H1 (cell line): ENCODE measurements at regions not wholly inside any gene's neighbourhood (a gene's known extent, or its start where the extent isn't known, plus 50 kb on each side); places are given as distances from the start of the nearest gene placed in this dataset.
A peak's percentile ranks its signal among the peaks of the same experiment; 100 is the strongest.

ENCODE experiments used
- CTCF ChIA-PET: fragments of 300-600 bp; sonication (Branson Sonifier 250); formaldehyde crosslinking; loops from one replicate; lab custom pipeline; 2021; ENCODE audit not compliant: partially characterized antibody; lab: Charles Lee
- POLR2A ChIA-PET: fragments of 300-600 bp; sonication (Branson Sonifier 250); formaldehyde crosslinking; loops from one replicate; lab custom pipeline; 2021; ENCODE audit warnings: inconsistent platforms; ENCODE audit not compliant: partially characterized antibody; lab: Charles Lee
- DNase-seq, 2 experiments: peaks; one replicate each; pipeline versions ENCODE4 v3.0.0 to v3.0.0-alpha.2; 2010 to 2022; ENCODE audit warnings: low spot score in 2 of 2, low read depth in 1 of 2, mixed read lengths in 1 of 2
- FAIRE-seq: peaks from 2 replicates; lab custom pipeline; 2011; peaks lifted over from hg19 to GRCh38; lab: Jason Lieb, UNC
- H2AFZ ChIP-seq: 2 replicates; pipeline ENCODE4 v1.8.1; 2012; ENCODE audit warnings: low read length, inconsistent platforms
- H2AK5ac ChIP-seq: 2 replicates; pipeline ENCODE4 v1.6.1; 2013; ENCODE audit warnings: low read depth, low read length
- H2BK120ac ChIP-seq: replicated peaks from 2 replicates; pipeline ENCODE3; 2013; ENCODE audit warnings: low read depth, low read length, inconsistent platforms
- H2BK12ac ChIP-seq: 2 replicates; pipeline ENCODE4 v1.6.1; 2013; ENCODE audit warnings: low read depth, low read length
- H2BK15ac ChIP-seq: 2 replicates; pipeline ENCODE4 v1.6.1; 2013; ENCODE audit warnings: low read length
- H2BK20ac ChIP-seq: 2 replicates; pipeline ENCODE4 v1.6.1; 2013; ENCODE audit warnings: low read length
- H2BK5ac ChIP-seq: 2 replicates; pipeline ENCODE4 v1.6.1; 2013; ENCODE audit warnings: low read depth, low read length
- H3K14ac ChIP-seq: 2 replicates; pipeline ENCODE4 v1.6.1; 2013; ENCODE audit warnings: inconsistent platforms; ENCODE audit not compliant: insufficient read length
- H3K18ac ChIP-seq: 2 replicates; pipeline ENCODE4 v1.6.1; 2013; ENCODE audit warnings: low read length; ENCODE audit errors: extremely low read depth
- H3K23ac ChIP-seq: 2 replicates; pipeline ENCODE4 v1.6.1; 2013; ENCODE audit warnings: inconsistent platforms; ENCODE audit not compliant: insufficient read length
- H3K23me2 ChIP-seq: 2 replicates; pipeline ENCODE4 v1.6.1; 2013; ENCODE audit warnings: low read depth, low read length
- H3K27ac ChIP-seq: 2 replicates; pipeline ENCODE4 v1.6.1; 2011; ENCODE audit warnings: low read depth, low read length, inconsistent platforms
- H3K27me3 ChIP-seq, 4 experiments: replicated peaks in 1 of 4; 1 replicate in 1 of 4; 2 replicates in 3 of 4; pipeline versions ENCODE4 v1.6.1 to v1.8.1; 2011 to 2013; ENCODE audit warnings: low read length in 3 of 4, mild to moderate bottlenecking in 3 of 4, inconsistent platforms in 2 of 4, mixed read lengths in 2 of 4, moderate library complexity in 1 of 4; ENCODE audit not compliant: control insufficient read depth in 3 of 4, insufficient read depth in 3 of 4; ENCODE audit errors: extremely low read depth in 1 of 4
- H3K36me3 ChIP-seq, 4 experiments: 2 replicates each; pipeline versions ENCODE4 v1.6.1 to v1.8.1; 2011 to 2013; ENCODE audit warnings: mild to moderate bottlenecking in 4 of 4, low read length in 3 of 4, moderate library complexity in 2 of 4, control low read depth in 1 of 4, inconsistent platforms in 1 of 4; ENCODE audit not compliant: insufficient read depth in 4 of 4, control insufficient read depth in 2 of 4
- H3K4ac ChIP-seq: replicated peaks from 2 replicates; pipeline ENCODE3; 2013; ENCODE audit warnings: low read length, low read depth, mixed read lengths, inconsistent platforms; ENCODE audit not compliant: insufficient read length
- H3K4me1 ChIP-seq, 4 experiments: replicated peaks in 1 of 4; 1 replicate in 1 of 4; 2 replicates in 3 of 4; pipeline versions ENCODE4 v1.6.1 to v1.8.1; 2011 to 2013; ENCODE audit warnings: low read length in 3 of 4, inconsistent platforms in 2 of 4, mixed read lengths in 1 of 4; ENCODE audit not compliant: insufficient read depth in 4 of 4, control insufficient read depth in 3 of 4
- H3K4me2 ChIP-seq, 2 experiments: 2 replicates each; pipeline versions ENCODE4 v1.6.1 to v1.8.1; 2011 to 2013; ENCODE audit warnings: low read depth in 2 of 2, low read length in 2 of 2, control low read depth in 1 of 2, inconsistent platforms in 1 of 2, mild to moderate bottlenecking in 1 of 2; ENCODE audit not compliant: insufficient read depth in 1 of 2
- H3K4me3 ChIP-seq, 4 experiments: fragments of 200-600, 300-600 bp in 1 of 4; sonication (generic), shearing (Covaris generic), sonication (Bioruptor Twin) in 1 of 4; 2 replicates each; pipeline versions ENCODE4 v1.5.1 to v1.8.1; 2011 to 2016; ENCODE audit warnings: low read length in 4 of 4, low read depth in 3 of 4, control low read depth in 2 of 4, inconsistent platforms in 2 of 4, mild to moderate bottlenecking in 2 of 4, mixed read lengths in 1 of 4, moderate library complexity in 1 of 4; ENCODE audit not compliant: insufficient read depth in 2 of 4; ENCODE audit errors: extremely low read depth in 1 of 4
- H3K56ac ChIP-seq: replicated peaks from 2 replicates; pipeline ENCODE3; 2013; ENCODE audit warnings: low read depth, mild to moderate bottlenecking, mixed read lengths, low read length, inconsistent platforms; ENCODE audit not compliant: insufficient read length
- H3K79me1 ChIP-seq: 2 replicates; pipeline ENCODE4 v1.6.1; 2013; ENCODE audit warnings: low read depth, low read length, control low read depth
- H3K79me2 ChIP-seq, 2 experiments: 2 replicates each; pipeline versions ENCODE4 v1.6.1 to v1.8.1; 2012 to 2013; ENCODE audit warnings: low read length in 2 of 2, mild to moderate bottlenecking in 2 of 2, inconsistent platforms in 1 of 2; ENCODE audit not compliant: insufficient read depth in 2 of 2, control insufficient read depth in 1 of 2
- H3K9ac ChIP-seq, 4 experiments: replicated peaks in 1 of 4; 1 replicate in 1 of 4; 2 replicates in 3 of 4; pipeline versions ENCODE4 v1.6.1 to v1.8.1; 2011 to 2013; ENCODE audit warnings: low read depth in 3 of 4, low read length in 3 of 4, control low read depth in 2 of 4, mild to moderate bottlenecking in 2 of 4, moderate library complexity in 2 of 4, inconsistent platforms in 1 of 4; ENCODE audit errors: extremely low read depth in 1 of 4
- H3K9me3 ChIP-seq, 2 experiments: 2 replicates each; pipeline versions ENCODE4 v1.6.1 to v1.8.1; 2012 to 2013; ENCODE audit warnings: mild to moderate bottlenecking in 2 of 2, moderate library complexity in 2 of 2, control low read depth in 1 of 2, inconsistent platforms in 1 of 2, low read depth in 1 of 2, low read length in 1 of 2, mixed read lengths in 1 of 2; ENCODE audit not compliant: insufficient read depth in 2 of 2
- H4K20me1 ChIP-seq, 2 experiments: replicated peaks in 1 of 2; 2 replicates each; pipeline versions ENCODE3 to v1.8.1; 2011 to 2013; ENCODE audit warnings: inconsistent platforms in 2 of 2, low read length in 2 of 2, mild to moderate bottlenecking in 1 of 2; ENCODE audit not compliant: insufficient read depth in 2 of 2, control insufficient read depth in 1 of 2
- H4K5ac ChIP-seq: 2 replicates; pipeline ENCODE4 v1.6.1; 2013; ENCODE audit warnings: low read length, low read depth, mixed read lengths, inconsistent platforms; ENCODE audit not compliant: insufficient read length
- H4K8ac ChIP-seq: 2 replicates; pipeline ENCODE4 v1.8.0; 2013; ENCODE audit warnings: mild to moderate bottlenecking, moderate library complexity, low read length, inconsistent platforms; ENCODE audit not compliant: insufficient read depth; ENCODE audit errors: extremely low read depth
- H4K91ac ChIP-seq: replicated peaks from 2 replicates; pipeline ENCODE3; 2013; ENCODE audit warnings: low read length, mixed read lengths, inconsistent platforms; ENCODE audit not compliant: insufficient read length
- ASH2L ChIP-seq: fragments of 200-600, 300-600 bp; sonication (generic); IDR thresholded peaks from one replicate; pipeline ENCODE4 v1.7.1; 2017; ENCODE audit warnings: low read length
- CEBPB ChIP-seq: IDR thresholded peaks from 2 replicates; pipeline ENCODE4 v1.6.1; 2012; ENCODE audit warnings: low read depth, low read length
- CHD1 ChIP-seq: IDR thresholded peaks from 2 replicates; pipeline ENCODE4 v1.6.1; 2012; ENCODE audit warnings: low read depth, low read length, improper control_type of control experiment
- EP300 ChIP-seq, 2 experiments: IDR thresholded peaks; 1 replicate in 1 of 2; 2 replicates in 1 of 2; pipeline ENCODE4 v1.6.1; 2011 to 2012; ENCODE audit warnings: low read depth in 2 of 2, low read length in 2 of 2, mild to moderate bottlenecking in 2 of 2, borderline replicate concordance in 1 of 2, inconsistent platforms in 1 of 2, moderate library complexity in 1 of 2
- JUND ChIP-seq: IDR thresholded peaks from 2 replicates; pipeline ENCODE4 v1.6.1; 2011; ENCODE audit warnings: mild to moderate bottlenecking, improper control_type of control experiment, low read length
- PHF8 ChIP-seq: fragments of 200-600 bp; sonication (generic); conservative IDR thresholded peaks from 2 replicates; pipeline ENCODE4 v1.7.1; 2012; ENCODE audit warnings: low read depth, mild to moderate bottlenecking, inconsistent platforms, low read length, moderate library complexity
- POU5F1 ChIP-seq: IDR thresholded peaks from 2 replicates; pipeline ENCODE4 v1.6.1; 2011; ENCODE audit warnings: low read depth, mild to moderate bottlenecking, low read length, moderate library complexity
- RBBP5 ChIP-seq: IDR thresholded peaks from 2 replicates; pipeline ENCODE4 v1.7.1; 2012; ENCODE audit warnings: low read depth, mild to moderate bottlenecking, inconsistent platforms, low read length, moderate library complexity, borderline replicate concordance
- SIX5 ChIP-seq: IDR thresholded peaks from 2 replicates; pipeline ENCODE4 v1.6.1; 2011; ENCODE audit warnings: mild to moderate bottlenecking, low read depth, low read length
- SP1 ChIP-seq: IDR thresholded peaks from 2 replicates; pipeline ENCODE4 v1.6.1; 2011; ENCODE audit warnings: low read depth, low read length
- SRF ChIP-seq: IDR thresholded peaks from 2 replicates; pipeline ENCODE4 v1.6.1; 2011; ENCODE audit warnings: mild to moderate bottlenecking, low read depth, low read length, moderate library complexity
- TEAD4 ChIP-seq: IDR thresholded peaks from 2 replicates; pipeline ENCODE4 v1.6.1; 2012; ENCODE audit warnings: low read depth, low read length, inconsistent platforms, mixed read lengths
- WGBS, 2 experiments: shearing (Covaris generic) in 1 of 2; methylation state at CpG; one replicate each; pipeline versions ENCODE4 v1.1.6 to v1.1.7; 2013 to 2015; ENCODE audit warnings: low lambda C conversion rate in 2 of 2, mixed read lengths in 2 of 2, inconsistent platforms in 1 of 2, low coverage in 1 of 2, missing lambda C conversion rate in 1 of 2; ENCODE audit not compliant: insufficient replicate concordance in 2 of 2, insufficient coverage in 1 of 2, insufficient read length in 1 of 2; ENCODE audit errors: extremely low coverage in 1 of 2, missing lambda C conversion rate in 1 of 2; 5-methylcytosine and 5-hydroxymethylcytosine counted together

- Histone ChIP-seq H2BK5ac (no peak overlapping the region), H3K4me2 (no peak overlapping the region), H3K4ac (no peak overlapping the region), H2BK15ac (no peak overlapping the region), H3K23ac (no peak overlapping the region), H3K79me1 (no peaks in the 10 kb centered on the region), H3K27ac (no peak overlapping the region), H4K5ac (no peak overlapping the region), H3K14ac (no peak overlapping the region), H2AFZ (peak overlapping the region; percentile 9; the same call in 1 of the 2 replicates), H4K8ac (no peak overlapping the region), H3K4me1 (no peaks in the 10 kb centered on the region), H3K9me3 (no peaks in the 10 kb centered on the region), H2BK120ac (no peak overlapping the region), H3K9ac (no peak overlapping the region), H3K18ac (no peak overlapping the region), H3K27me3 (no peaks in the 10 kb centered on the region), H2BK20ac (no peak overlapping the region), H4K20me1 (no peaks in the 10 kb centered on the region), H3K36me3 (no peaks in the 10 kb centered on the region), H2AK5ac (no peak overlapping the region), H3K56ac (no peak overlapping the region), H3K4me3 (no peak overlapping the region), H4K91ac (no peak overlapping the region), H3K23me2 (no peaks in the 10 kb centered on the region), H3K79me2 (no peaks in the 10 kb centered on the region), H2BK12ac (no peak overlapping the region)
- 75% methylated on average over 1 of the region's 1 CpG; no CpG with 5 or more reads in 1 of the 2 experiments for WGBS, 2 experiments
- ChIA-PET CTCF (no interaction called here), POLR2A (no interaction called here)
- no peak for FAIRE-seq
- no peak for DNase-seq
- TF ChIP-seq JUND (no peak), PHF8 (no peak), SIX5 (no peak), TEAD4 (no peak), CEBPB (no peak), RBBP5 (no peak), SP1 (no peak), SRF (no peak), ASH2L (no peak), POU5F1 (no peak), EP300 (IDR thresholded peaks at IDR 0.05; ENCODE audit: borderline replicate concordance in 1 of 2, low read depth in 2 of 2, low read length in 2 of 2) (no peak), CHD1 (no peak)
Measured at GRCh38 chr6:101341926-101342325, 51.6 kb upstream of the GRIK2 start.
